Fibroblast of peridontal ligament (primary cell): ENCODE measurements at regions not wholly inside any gene's neighbourhood (a gene's known extent, or its start where the extent isn't known, plus 50 kb on each side); places are given as distances from the start of the nearest gene placed in this dataset.

ENCODE experiments used
- DNase-seq: peaks from one replicate; pipeline ENCODE4 v3.0.0-alpha.2; 2010; ENCODE audit errors: extremely low read depth

- DNase-seq = no peak
Observed at GRCh38 chr10:130820880-130821482, 490.5 kb downstream of the TCERG1L start.

DNA sequence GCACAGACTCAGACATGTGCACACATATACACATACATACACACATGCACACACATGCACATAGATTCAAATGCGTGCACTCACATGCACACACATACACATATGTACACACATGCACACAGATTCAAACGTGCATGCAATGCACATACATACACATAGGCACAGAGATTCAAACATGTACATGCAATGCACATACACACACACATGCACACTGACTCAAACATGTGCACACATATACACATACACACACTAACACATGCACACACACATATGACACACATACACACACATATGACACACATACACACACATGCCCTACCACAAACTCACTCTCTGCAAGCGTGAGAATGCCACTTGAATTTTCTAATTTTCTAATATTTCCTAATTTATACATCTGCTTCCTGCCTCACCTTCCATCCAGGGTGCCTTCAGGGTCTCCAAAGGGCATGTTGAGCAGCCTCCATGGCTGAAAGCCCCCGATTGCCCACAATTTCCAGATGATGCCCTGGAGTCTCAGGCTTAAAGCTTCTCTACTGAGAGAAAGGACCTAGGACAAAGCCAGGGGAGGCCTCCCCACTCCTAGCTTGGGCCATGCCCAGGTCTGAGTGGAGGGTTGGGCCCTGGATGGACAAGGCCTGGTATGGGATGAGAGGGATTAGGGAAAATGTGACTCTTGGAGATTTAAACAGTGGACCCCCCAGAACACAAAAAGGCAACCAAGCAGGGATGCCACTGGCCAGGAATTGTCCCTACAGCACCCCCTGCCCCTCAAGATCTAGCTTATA lies 487.1 kb downstream of the TCERG1L start:
- no peak for DNase-seq

DNA sequence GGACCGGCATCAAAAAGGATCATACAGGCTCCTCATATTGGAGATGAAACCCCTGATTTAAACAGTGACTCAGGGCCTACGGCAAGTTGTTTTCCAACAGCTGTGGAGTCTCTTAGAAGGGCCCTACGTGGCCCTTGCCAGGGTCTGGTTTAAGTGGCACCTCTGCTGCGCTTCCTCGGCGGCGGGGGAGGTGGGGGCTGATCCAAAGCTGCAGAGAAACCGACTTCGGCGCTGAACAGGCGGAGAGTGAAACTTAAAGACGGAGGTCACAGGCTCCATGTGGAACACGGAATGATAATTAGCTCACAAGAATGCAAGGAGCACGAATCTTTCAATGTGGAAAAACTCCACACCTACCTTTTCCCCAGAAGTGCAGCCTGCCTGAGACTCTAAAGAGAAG lies 477.9 kb downstream of the TCERG1L start:
- no peak for DNase-seq

DNA sequence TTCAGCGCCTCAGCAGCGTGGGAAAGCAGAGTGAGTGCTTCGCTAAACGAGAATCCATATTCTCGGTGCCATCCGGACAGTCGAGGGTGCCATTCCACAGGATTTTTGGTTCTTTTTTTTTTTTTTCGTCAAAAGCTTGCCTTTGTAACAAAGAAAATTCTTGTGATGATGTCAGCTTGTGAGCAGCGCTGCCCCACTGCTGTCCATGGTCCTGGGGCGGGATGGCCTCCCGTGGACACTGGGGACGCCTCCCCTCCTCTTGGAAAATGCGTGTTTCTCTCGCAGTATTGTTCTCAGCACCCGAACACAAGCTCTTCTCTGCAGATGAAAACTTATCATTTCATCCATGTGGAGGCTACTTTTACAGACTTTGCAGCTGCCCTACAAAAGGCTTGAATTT lies 477.4 kb downstream of the TCERG1L start:
- no peak for DNase-seq

DNA sequence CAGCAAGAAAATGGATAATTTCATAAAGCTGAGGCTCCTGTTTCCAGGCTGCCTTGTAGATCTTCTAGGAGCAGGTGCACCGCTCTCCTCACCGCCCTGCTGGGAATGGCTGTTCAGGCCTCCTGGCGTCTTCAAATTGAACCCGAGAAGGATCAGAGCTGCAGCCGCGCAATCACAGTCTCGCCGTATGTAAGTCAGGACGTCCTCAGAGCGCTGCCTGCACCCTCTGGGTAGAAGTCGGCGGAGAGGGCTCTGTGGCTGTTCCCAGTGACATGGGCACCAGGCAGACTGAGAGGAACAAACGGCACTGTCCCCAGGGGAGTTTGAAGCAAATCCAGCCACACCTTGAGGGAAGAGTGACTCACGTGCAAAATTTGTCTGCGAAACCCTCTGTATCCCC lies 476.9 kb downstream of the TCERG1L start:
- DNase-seq = no peak

DNA sequence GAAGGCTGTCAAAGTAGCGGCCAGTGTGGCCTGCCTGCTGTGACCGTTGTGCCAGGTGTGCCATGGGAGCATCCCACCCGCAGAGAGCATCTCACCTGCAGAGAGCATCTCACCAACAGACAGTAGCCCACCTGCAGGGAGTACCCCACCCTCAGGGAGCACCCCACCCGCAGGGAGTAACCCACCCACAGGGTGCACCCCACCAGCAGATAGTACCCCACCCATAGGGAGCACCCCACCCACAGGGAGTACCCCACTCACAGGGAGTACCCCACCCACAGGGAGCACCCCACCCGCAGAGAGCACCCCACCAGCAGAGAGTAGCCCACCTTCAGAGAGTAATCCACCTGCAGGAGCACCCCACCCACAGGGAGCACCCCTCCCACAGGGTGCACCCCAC lies 476.5 kb downstream of the TCERG1L start:
- DNase-seq = no peak

DNA sequence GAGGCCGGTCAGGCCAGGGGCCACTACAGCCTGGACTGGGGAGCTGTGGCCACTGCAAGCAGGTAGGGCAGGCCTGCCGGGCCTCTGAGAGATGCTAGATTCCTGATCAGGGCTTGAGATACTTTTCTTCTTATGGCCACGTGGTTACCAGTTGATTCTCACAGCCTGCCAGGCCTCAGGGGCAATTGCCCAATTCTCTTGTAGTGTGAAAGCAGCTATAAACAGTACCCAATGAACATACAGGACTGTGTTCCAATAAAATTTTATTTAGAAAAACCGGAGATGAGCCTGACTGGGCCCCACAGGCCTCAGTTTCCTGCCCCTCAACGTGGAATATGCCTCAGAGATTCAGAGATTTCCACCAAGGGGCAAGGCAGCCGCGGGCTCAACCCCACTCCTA lies 475.2 kb downstream of the TCERG1L start:
- DNase-seq = no peak

DNA sequence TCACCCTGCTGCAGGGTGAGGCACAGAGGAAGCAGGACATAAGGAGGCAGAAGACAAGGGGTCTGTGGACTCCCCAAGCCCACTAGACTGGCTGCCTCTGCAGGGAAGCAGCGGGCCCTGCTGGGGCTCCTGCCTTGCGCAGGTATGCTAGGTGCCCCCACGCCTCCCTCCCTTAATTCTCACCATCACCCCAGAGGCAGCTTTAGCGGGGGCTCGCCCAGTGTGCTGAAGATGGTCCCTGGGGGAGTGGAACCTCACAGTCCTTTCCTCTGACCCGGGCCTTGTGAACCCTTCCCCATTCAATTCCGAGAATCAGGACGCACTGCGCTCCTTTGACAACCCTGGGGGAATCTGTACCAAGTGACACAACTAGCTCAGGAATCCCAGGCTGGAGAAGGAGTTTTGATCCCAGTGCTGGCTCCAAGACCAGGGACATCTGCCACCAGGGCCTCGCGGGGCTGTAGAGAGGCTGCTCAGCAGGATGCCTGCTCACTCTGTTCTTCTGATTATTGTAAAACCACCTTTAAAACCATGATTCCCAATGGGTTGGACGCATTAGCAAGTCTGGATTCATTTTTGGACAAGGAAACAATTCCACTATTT lies 468.4 kb downstream of the TCERG1L start:
- DNase-seq = no peak

DNA sequence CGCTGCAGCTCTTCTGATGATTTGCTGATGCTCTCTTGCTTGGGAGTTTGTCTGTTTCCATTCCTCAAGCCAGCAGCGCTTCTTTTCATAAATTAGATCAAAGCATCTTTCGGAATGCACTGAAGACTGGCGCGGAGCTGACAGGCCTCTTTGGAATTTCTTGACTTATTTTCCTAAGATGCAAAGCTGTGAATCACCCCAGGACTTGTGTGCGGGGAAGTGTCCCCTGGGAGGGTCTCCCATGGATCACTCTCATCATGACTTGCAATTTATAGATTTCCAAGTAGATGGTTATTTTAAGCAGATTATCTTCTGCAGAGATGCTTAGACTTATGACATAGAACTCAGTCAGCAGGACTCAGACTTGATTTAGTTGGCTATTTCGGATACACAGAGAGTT lies 467.2 kb downstream of the TCERG1L start:
- DNase-seq = no peak

- DNase-seq = no peak
Observed at GRCh38 chr10:130847170-130847569, 464.4 kb downstream of the TCERG1L start.

GRCh38 chr10:130848855-130849254 lies 462.7 kb downstream of the TCERG1L start:
- DNase-seq = no peak

DNA sequence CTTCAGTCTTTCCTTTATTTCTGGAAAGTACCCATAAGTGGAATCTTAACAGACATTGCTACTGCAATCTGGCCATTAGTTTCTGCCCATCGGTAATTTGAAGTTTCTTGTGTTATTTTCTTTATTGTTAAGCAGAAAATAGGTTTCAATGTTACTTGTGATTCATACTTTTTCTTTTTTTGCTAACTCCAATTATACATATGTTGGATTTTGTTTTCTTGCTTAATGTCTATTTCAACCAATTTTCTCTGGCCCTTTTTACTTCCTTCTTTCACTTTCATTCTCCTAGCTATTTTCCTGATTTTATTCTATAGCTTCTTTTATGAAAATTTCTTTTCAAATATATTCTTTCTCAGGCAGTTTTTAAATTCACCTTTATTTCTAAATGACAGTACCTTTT lies 457.4 kb downstream of the TCERG1L start:
- peak; percentile 0 for DNase-seq

DNA sequence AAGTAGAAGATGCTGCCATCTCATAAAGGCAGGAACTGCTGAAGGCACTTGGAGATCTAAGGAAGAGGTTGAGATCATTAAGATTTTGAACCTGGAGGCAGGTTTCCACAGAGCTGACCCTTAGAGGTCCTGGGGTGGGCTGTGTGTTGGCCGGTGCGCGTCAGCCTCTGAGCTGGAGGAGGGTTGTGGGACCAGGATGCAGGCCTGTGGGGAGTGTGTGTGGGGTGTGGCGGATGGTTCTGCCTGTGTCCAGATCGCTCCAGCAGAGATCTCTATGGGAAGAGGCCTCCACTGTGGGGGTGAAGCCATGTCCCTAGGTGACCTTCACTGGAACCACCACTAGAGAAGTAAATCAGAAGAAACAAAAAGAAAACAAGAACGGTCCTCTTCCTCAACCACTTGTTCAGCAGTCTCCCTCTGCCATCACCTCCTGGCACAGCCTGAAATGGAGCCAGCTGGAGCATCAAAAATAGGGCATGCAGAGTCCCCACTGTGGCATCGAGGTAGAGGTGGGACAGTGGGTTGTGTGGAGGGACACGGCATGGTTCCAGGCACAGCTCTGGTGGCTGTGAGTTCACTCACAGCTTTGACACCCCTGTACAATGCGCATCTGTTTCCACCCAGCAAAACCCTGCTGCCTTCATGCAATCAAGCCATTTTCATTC lies 453.8 kb downstream of the TCERG1L start:
- DNase-seq = no peak

DNA sequence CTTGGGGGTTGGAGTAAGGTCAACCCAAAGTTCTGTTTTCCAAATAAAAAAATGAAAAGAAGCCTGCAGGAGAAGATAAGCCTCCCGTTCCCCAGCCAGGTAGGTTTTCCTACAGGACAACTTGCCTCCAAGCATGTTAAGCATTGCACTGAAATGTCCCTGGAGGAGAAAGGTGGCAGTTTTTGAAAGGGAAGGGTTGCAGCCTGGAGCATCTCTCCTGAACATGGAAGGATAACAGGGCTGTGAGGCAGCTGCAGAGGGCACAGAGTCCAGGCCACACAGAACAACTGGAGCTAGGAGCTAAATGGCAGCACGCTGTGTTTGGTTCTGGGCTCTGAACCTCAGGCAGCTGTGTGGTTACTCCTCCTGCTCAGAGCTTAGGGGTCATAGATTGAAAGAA lies 452.9 kb downstream of the TCERG1L start:
- no peak for DNase-seq

GRCh38 chr10:130859427-130859826 lies 452.1 kb downstream of the TCERG1L start:
- no peak for DNase-seq

DNA sequence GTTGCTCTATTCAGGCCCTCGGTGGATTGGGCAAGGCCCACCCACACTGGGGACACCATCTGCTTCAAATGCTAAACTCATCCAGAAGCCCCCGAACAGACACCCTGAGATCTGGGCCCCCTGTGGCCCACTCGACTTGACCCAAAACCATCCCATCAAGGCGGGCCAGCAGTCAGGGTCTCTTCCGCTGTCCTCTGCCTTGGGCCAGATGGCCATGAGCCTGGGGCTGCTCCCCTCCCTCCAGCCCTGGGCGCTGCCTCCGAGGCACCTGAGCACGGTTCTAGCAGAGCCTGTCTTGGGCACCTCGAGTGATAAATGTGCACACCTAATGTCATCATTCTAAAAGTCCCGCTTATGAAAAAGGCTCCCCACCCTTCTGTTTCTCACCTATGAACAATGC lies 449.4 kb downstream of the TCERG1L start:
- no peak for DNase-seq

DNA sequence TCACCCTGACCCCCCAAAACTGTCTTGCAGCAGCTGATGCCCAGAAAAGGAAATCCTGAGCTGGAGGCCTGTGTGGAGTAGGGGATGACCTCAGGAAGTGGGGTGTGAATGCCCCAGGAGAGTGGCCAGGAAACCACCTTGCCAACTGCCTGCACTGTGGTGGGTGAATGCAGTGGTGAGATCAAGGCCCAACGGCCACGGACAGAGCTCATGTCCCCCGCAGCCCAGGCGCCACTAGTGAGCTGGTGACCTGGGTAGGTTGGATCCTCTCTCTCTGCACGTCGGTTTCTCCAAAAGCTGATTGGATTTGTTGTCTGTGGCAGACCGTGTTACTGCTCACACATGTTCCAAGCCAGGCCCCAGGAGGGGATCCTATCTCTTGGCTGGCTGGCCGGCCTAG lies 448.9 kb downstream of the TCERG1L start:
- DNase-seq = no peak

- DNase-seq = no peak
Observed at GRCh38 chr10:130863044-130863443, 448.5 kb downstream of the TCERG1L start.

- no peak for DNase-seq
Observed at GRCh38 chr10:130864961-130865818, 446.3 kb downstream of the TCERG1L start.

DNA sequence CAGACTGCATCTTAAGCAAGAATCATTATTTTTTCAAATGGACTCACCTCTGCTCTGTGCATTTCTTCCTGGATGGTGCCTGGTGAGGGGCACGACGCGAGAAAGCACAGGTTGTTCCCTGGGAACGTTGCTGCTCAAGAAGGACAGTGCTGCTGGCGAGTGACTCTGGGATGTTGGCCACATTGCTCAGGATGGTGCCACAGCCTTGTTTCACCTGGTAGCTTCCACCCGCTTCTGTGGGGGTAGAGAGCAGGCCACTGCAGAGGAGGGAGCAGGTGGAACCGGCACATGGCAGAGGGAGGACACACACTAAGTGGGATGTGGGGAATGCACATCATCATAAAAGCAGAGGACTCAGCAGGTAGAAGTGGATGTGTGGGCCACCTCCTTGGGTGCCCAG lies 444.7 kb downstream of the TCERG1L start:
- DNase-seq = no peak

DNA sequence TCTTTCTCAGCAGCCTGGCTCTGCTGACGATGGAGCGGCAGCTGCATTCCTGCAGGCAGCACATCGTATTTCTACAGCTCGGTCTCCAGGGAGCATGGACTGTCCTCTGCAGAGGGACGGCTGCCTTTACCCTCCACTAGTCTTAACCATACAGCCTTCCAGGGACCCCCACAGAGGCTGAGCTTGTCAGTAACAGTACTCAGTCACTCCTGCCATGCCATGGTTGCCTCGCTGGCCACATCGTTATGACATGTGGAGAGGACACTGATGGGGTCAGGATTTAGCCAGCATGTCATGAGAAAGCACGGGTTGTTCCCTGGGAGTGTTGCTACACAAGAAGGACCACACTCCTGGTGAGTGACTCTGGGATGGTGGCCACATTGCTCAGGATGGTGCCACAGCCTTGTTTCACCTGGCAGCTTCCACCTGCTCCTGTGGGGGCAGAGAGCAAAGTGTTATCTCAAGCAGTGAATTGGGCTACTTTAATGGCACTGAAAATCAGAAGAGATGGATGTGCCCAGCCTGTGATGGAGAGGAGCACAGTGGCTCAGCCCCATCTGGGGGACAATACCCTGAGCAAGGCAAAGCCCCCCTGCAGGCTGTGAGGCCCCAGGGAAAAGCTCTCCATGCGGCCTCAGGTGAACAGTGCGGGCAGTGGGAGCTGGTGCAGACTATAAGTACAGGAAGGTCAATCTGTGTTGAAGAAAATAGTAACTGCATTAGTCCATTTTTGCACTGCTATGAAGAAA lies 443.9 kb downstream of the TCERG1L start:
- no peak for DNase-seq
